ENCODE measurements at regions not wholly inside any gene's neighbourhood (a gene's known extent, or its start where the extent isn't known, plus 50 kb on each side); places are given as distances from the start of the nearest gene placed in this dataset.

DNA sequence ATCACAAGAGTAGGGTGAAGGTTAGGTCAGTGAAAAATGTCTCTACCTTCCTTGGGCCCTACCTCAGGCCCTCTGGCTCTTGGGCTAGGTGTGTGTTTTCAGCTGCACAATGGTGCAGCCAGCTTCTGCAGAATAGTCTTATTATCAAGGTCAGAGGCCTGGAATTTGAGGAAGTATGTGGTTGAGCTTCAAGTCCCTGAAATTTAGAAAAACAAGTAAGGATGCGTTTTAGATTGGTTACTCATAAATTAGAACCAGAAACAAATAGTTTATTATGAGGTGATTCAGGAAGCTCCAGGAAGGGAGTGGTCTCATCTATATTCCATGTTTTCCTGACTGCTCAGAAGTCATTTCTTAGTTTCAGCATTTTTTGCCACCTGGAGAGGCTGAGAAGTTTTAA lies 204.2 kb upstream of the CELF4 start:
- no peak for DNase-seq

DNA sequence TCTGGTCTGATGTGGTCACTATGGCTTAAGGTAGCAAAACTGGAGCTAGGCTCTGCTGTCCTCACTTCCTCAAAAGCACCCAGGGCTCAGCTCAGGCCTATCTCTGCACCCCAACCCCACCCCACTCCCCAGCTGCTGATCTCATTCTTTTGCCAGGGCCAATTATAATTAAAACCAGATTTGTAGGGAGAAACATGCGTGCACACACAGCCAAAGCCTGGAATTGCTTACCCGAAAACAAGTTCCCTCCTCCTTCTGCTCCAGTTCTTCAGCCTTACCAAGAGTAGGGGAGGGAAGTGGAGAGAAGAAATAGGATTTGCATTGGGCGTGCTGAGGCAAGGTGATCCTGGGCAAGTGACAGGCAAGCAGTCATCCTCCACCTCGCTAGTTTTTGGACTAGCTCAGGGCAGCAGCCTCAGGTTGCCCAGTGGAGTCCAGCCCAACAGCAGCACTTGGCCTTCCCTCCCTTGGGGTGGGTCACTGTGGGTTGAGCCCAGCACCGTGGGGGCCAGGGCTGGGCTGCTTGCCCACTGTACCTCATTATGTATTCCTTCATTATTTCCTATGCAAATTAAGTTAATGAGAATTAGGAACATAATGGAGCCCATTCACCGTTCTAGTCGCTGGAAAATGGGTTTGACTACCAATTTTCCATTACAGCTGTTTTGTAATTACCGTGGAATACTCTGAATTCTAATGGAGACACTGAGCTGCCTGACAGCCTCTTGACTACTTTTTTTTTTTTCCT lies 199.1 kb upstream of the CELF4 start:
- DNase-seq = no peak

DNA sequence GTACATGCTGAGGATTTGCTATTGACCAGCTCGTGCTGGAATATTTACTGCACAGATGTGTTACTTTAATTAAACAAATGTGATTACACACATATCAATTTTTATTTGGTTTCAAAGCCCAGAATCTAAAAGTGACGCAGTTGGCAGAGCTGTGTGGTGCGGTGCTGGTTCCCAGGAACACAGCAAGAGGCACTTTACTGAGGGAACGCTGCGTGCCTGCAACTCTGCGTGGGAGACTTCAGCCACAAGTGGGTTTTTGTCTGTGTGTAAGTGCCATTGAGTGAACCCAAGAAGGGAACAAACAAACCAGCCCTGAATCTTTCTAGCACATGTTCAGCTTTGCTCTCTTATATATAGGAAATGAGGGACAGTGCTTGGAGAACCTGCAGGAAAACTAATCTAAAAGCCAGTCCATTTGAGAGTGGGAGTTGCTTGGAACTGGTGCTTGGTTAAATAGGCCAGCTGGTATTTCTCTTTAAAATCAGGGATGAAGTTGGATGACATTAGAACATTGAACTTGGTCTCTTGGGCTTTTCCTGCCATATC lies 196.6 kb upstream of the CELF4 start:
- no peak for DNase-seq

DNA sequence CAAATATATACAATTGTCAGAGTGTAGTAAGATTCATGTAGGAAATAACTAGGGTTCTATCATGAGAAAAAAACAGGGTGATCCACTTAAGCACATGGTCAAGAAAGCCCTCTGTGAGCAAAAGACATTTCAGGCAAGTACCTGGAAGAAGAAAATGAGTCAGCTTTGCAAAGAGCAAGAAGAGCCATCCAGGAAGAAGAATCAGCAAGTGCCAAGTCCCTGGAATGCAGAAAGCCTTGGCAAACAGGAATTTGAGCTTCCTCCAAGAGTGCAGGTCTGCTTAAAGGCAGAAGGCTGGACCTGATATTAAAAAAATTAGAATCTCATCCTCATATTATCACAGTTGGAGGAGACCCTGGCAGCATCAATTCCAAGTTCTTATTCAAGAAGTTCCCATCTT lies 188.5 kb upstream of the CELF4 start:
- no peak for DNase-seq

DNA sequence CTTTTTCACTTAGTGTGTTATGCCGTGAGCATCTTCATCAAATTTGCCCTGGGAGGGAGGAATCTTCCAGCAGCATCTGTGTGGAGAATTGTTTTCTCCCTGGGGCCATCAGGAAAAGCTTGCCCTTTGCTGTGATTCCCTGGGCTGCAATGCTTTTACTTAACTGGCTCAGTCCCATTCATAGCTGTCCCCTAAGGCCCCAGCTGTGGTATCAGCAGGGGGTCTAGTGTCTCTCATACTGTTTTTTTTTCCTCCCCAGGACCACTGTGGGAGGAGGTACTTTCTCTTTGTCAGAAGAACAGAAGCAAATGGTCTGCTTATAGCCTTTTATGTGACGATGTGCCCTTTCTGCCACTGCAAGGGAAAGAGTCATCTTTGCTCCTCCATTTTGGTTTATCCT lies 176.8 kb upstream of the CELF4 start:
- DNase-seq = no peak

DNA sequence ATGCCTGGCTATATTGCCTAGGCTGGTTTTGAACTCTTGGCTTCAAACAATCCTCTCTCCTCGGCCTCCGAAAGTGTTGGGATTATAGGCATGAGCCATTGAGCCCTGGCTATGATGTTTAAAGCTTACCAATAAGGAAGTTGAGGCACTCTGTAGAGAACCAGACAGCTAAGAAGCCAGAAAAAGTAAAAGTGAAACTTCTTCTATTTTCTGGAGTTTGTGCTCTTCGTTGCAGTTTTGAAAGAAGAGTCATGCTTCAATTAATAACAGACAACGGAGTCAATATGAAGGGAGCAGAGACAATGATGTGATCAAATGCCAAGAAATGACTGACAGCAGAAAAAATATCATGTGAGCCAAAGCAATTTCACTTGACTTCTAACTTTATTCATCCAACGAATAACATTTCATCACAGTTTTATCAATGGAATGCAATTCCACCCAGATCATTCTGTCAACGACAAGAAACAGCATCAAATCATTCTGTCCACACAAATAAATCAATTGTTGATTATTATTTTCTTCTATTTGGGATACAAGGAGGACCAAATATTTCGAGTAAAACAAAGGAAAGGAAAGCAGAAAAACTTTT lies 175.5 kb upstream of the CELF4 start:
- DNase-seq = no peak

DNA sequence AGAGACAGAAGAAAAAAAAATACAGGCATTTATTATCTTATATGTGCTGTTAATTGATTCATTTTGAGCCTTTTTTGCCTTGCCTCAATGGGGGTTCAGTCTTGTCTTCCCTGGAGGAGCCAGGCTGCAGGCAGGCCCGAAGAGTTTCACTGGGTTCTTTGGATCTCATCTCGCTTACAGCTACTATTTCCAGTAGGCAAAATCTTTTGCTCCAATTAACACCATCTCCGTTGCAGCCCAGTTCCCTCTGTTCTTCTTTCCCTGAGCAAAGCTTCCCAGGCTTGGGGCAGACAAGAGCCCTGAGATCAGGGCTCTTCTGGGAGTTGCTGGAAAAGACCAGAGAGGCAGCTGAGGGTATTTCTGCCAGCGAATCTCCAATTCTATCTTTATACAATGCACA lies 168.8 kb upstream of the CELF4 start:
- DNase-seq = no peak

DNA sequence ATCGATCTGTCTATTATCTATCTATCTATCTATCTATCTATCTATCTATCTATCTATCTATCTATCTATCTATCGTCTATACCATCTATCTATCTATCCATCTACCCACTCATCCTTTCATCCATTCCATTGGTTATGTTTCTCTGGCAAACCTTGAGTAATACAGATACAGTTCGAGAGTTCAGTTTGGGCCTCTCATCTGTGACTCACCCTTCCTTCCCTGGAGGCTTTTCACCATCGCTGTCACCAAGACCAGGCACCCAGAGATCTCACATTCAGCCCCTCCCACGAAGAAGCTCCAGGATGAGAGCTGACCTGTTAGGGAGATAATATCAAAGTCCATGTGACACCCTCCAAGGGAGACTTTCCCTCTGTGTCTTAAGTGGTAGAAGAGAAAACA lies 164.1 kb upstream of the CELF4 start:
- DNase-seq = no peak

DNA sequence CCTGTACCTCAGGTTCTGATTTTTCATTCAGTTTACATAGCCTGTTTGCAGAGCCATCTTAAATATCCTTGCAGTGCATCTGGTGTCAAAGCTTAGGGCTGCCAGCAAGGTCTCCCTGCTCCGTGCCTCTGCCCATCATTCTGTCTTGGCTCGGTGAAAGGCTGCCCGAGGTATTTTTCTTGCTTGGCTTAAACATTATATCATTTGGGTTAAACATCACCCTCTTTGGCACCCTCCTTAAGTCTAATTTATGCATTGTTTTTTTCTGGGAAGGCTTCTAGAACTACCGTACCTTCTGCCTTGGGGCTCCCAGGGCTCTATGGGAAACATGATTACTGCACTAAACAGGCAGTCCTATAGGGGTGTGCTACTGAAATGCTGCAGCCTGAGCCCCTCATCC lies 158.6 kb upstream of the CELF4 start:
- no peak for DNase-seq

DNA sequence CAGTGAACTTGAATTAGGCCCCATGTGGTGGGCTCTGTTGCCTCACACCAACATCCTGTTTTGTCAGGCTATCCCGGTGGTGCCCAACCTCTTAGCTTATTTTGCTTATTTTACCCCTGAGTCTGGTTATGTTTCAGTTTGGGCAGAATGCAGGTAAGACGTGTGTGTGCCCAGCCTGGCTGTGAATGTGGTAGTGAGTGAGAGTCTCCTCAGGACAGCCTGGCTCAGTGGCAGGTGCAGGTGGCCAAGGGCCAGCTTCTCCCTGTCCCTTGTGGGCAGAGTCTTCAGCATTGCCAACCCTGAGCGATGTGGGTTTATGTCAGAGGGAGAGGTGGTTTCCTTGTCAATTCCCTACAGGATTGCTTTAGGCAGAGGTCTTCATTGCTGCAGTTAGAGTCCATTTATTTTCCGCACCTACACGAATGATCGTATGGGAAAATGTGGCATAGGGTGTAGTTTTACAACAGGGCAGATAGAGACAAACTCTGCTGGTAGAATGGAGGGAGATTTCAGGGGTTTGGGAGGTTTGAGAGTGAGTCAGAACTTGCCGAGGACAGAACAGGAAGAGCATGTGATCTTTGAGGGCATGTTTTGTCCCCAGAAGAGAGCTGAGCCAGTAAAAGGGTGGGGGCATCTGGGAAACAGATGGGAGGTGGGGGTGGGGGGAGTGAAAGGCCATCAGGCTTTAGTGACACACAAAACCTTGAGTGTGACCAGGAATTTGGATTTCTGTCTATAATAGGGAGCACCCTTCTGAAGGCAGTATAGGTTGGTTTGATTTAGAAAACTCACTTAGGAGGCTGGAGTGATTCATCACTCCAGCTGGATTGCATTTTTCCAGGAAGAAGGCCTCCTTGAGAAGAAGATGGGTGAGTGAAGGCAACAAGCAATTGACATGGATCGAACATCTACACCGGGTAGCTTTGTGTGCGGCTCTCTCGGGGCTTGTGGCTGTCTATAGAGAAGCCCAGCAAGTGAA lies 156.2 kb upstream of the CELF4 start:
- DNase-seq = no peak

DNA sequence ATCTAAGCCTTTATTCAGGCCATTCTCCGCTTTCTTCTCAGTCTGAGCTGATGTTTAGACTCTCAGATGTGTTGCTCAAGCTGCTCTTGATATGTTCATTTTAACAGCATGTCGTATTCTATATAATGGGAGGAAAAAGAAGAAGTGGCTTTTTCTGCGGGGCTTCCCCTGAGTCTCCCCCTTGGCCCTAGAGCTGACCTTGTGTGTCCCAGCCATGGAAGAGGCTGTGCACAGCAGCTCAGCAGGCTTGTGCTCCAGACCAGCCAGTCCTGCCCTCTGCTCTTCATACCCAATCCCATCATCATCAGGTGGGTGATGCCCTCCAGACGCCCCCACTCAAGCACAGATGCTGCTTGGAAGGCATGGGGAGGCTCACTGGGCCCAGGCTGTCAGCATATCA lies 155.1 kb upstream of the CELF4 start:
- DNase-seq = no peak

DNA sequence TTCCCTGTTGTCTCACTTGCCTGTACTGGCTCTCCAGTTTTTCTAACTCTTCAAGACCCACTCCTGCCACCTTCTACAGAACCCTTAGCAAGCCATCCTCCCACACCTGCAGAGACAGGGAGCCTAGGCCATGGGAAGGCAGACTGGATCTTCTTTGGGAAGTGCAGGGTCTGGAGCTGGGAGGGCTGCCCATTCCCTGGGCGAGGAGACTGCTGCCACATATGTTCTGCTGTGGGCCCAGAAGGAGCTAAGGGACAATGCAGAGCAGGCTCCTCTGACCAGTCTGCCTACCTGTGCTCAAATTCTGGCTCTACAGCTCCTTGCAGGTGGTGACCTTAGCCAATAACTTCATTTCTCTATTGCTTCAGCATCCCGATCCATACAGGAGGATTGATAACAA lies 152.1 kb upstream of the CELF4 start:
- DNase-seq = no peak

DNA sequence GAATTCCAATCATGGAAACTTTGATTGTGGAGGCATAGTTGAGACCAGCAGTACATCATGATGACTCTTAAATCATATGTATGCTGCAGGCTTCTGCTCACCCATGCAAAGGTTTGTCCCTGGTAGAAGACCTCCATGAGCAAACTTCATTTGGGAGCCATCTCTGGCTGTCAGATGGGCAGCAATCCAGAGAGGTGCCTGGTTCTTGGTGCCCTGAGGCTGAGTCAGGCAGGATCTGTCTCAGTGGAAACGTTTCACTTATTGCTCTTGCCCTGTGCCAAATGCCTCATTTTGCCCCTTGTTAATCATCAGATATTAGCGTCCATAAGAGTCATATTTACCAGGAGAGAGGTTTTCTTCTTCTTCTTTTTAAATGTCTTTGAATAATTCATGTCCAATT lies 151.5 kb upstream of the CELF4 start:
- DNase-seq = no peak

DNA sequence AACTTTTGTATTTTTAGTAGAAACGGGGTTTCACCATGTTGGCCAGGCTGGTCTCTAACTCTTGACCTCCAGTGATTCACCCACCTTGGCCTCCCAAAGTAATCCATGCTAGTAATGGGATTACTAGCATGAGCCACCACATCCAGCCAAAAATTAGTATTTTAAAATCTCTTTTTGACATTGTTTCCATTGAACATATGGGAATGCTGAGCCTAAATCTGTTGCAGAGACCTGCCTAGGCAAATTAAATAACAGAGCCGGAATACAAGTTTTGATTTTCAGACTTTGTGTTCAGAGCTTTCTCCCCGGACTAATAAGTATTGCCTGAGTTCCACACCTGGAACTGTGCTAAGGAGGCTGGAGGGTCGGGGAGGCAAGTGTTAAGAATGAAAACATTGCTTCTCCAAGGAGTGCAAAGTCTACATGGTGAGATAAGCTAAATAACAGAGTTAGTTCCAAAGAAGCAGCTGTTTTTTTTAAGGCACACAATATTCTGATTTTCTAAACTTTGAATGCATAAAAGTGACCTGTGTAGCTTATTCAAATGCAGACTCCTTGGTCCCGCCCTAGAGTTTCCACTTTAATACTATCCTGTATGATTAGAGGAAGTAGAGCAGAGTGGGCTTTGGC lies 150.6 kb upstream of the CELF4 start:
- DNase-seq = no peak

DNA sequence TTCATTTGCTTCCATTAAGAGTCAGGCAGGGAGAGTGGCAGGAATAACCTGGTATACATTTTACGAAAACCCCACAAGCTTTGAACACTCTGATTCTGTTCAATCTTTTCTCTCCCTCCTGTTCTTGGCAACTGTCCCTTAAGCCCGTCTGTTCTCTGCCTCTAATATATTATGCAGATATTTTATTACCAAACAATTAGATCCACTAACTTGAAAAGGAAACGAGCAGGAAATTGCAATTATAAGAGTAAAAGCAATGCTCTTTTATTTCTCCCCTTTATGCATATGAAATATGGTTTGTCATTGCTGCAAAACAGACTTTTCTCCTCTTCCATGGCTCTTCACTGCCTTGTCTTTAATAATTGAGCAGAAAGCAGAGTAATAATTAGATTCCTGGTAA lies 149.1 kb upstream of the CELF4 start:
- no peak for DNase-seq

DNA sequence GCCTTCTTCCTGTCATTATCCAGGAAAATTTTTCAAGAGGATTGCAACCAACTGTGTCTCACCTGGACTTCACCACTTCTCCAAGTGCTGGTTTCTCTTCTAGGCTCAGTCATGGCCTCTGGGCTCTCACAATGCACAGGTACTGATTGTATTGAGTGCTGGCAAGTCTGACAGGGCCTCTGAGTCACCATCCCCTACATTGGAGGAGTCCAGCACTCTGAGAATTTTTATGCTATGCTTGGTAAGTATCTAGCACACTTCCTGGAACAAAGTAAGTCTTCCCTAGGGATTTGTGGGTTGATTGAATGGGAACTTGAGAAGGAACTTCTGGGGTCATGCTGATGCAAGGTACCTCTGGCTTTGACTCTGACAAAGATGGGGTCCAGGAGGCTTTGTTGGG lies 147.2 kb upstream of the CELF4 start:
- DNase-seq = peak; percentile 43

DNA sequence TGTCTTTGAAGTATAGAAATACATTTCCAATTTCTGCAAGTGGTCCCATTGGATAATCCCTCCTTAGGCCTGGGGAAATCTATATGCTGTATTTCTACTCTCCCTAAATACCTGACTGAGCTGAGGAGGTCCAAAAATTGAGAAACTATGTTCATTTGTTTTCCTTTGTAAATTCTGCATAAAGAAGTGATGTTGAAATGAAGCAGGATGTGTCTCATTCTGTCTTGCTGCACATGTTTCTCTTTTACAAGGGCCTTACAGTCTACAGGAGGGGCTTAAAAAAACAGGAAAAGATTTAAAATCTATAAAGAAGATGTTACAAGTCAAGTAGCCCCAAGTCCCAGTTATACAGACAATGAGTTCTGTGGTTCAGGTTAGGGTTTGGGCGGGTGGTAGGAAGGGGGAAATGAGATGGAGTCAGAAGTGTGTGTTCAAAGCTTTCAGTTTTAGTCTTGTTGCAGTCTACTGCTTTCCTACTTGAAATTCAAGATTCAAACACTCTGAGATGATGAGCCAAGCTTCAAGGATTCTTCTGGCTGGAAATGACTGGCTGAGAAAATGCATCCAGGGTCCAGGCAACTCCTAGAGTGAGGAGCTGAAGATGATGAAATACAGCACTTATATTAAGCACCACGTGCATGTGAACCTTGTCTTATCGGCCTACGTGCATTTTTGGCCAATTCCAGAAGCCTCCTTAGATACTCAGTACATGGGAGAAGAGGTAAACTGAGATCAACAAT lies 146.3 kb upstream of the CELF4 start:
- DNase-seq = no peak

DNA sequence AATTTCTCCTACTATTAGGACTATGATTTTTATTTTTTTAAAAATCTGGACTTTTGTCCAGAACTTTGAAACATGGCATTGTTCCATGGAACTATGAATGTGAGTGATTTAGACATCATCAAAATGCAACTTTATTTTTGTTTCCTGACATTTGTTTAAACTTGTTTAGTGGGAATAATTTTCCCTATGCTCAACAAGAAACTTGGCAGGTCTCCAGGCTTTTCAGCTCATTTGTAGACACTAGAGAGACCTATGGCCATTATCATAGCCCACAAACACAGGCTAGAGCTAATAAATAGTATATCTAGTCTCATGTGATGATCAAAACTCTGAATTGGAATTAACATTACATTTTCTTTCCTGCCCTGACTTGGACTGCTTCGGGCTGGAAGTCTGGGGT lies 145.1 kb upstream of the CELF4 start:
- DNase-seq = no peak

DNA sequence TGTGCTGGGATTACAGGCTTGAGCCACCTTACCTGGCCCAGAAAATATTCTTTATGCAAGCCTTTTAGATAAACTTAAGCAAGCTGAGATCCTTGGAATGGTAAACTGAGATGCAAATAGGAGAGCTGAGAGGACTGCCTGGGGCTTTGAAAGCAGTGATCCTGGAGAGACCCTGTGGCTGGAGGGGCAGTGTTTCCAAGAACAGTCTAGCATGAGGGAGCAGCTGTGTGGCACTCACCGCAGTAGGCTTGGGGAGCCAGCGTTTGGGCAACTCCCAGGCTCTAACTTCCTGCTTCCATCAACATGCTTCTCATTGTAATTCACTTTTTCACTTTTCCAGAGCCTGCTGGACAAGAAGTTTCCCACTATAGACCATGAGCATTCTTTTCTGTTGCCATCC lies 144.1 kb upstream of the CELF4 start:
- DNase-seq = no peak

DNA sequence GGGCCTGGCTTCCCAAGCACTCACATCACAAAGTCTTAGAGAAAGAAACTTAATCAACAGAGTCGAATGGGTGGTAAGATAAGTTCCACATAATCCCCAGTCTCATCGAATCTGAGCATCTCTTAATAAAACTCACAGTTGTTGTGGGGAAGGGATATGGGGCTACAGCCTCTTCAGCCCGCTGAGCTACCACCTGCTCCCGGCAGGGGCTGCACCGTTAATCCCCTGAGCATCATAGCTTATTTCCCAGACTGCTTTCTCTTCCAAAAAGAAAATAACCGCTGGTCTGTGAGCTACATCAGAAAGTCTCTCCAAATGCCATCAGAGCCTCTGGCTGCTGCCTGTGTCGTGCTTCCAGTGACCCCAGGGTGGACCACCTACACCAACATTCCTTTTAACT lies 139.4 kb upstream of the CELF4 start:
- DNase-seq = no peak

DNA sequence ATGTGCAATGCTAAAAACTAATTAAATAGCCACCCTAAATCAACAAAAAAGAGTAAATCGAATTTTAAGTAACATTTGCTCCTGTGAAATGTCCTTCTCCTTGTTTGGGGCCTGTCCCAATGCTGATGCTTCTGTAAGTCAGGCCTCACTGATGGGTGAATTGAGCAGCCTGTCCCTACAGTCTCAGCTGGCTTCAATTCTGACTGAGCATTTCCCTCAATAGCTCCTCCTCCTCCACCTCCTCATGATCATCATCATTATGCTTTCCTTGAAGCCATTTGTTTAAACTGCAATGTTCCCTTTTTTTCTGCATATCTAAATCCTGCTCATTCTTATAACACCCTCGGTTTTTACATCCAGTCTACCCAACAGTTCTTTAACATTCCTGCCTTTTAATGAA lies 137.2 kb upstream of the CELF4 start:
- DNase-seq = no peak

DNA sequence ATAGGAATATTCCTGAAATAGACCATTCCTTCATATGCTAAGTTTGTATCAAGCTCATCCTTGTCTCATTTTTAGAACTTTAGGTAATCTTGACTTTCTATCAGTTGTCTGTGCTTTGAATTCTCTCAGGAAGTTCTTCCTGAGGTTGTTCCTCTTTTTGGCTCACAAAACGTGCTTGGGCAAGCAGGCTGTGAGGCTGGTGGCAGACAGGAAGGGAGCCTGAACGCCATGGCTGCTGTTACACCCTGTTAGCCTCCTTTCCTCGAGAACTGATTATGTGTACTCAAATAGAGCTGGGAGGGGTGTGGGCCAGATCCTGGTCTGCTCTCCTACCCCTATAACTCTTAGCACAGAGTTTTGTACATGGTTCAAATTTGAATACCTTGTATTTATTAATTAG lies 136.4 kb upstream of the CELF4 start:
- DNase-seq = no peak

Measured in fibroblast of upper back skin (primary cell).